Mucosa of rectum (tissue), 2 donors: ENCODE measurements at regions not wholly inside any gene's neighbourhood (a gene's known extent, or its start where the extent isn't known, plus 50 kb on each side); places are given as distances from the start of the nearest gene placed in this dataset.

ENCODE experiments used
- H3K27ac ChIP-seq, 2 donors: one replicate each; pipeline ENCODE4 v1.7.0; 2013; ENCODE audit warnings: inconsistent platforms in 2 of 2, low read depth in 2 of 2, low read length in 2 of 2
- H3K27me3 ChIP-seq, 2 donors: one replicate each; pipeline ENCODE4 v1.7.0; 2013; ENCODE audit warnings: low read length in 2 of 2; ENCODE audit not compliant: control insufficient read depth in 2 of 2, insufficient read depth in 2 of 2
- H3K36me3 ChIP-seq, 2 donors: one replicate each; pipeline ENCODE4 v1.7.0; 2013; ENCODE audit warnings: low read length in 2 of 2; ENCODE audit not compliant: control insufficient read depth in 2 of 2, insufficient read depth in 2 of 2
- H3K4me1 ChIP-seq, 2 donors: one replicate each; pipeline ENCODE4 v1.7.0; 2013; ENCODE audit warnings: low read length in 2 of 2, mild to moderate bottlenecking in 1 of 2; ENCODE audit not compliant: control insufficient read depth in 2 of 2, insufficient read depth in 2 of 2
- H3K4me3 ChIP-seq, 2 donors: one replicate each; pipeline ENCODE4 v1.7.0; 2013; ENCODE audit warnings: low read length in 2 of 2
- H3K9ac ChIP-seq, 2 donors: one replicate each; pipeline ENCODE4 v1.7.0; 2013; ENCODE audit warnings: low read length in 2 of 2, low read depth in 1 of 2, mild to moderate bottlenecking in 1 of 2
- H3K9me3 ChIP-seq, 2 donors: one replicate each; pipeline ENCODE4 v1.7.0; 2013; ENCODE audit warnings: low read length in 2 of 2; ENCODE audit not compliant: control insufficient read depth in 2 of 2
- donor health status: healthy.
- donor health status: Normal muscosa, but diverticular disease.

DNA sequence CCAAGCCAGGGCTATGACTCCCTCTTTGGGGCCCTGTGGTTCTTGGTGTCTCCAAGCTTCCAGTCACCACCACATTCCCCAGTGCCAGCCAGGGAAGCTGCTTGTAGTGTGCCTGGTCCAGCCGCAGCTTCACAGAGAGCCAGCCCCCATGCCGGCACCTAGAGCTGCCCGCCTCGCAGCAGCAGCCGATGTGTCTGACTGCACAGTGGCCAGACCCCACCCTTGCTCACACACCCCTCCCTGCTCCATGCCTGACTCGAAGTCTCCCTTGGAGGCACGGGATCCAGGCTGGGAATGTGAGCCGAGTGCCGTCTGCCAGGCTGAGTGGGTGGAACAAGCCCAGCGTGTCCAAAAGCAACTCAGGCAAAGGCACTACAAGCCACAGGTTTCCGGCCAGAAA, 123.3 kb upstream of the SFSWAP start:
- H3K9ac ChIP-seq: no peak overlapping the region
- H3K4me1 ChIP-seq: no peaks in the 10 kb centered on the region
- no peaks in the 10 kb centered on the region for H3K27me3 ChIP-seq
- H3K36me3 ChIP-seq: no peaks in the 10 kb centered on the region
- H3K4me3 ChIP-seq: no peak overlapping the region
- H3K27ac ChIP-seq: no peak overlapping the region
- H3K9me3 ChIP-seq: peaks cover 0 to 3% of the 10 kb centered on the region in 2 donors

GRCh38 chr12:131589221-131589897, 121.5 kb upstream of the SFSWAP start:
- H3K27ac ChIP-seq: no peak overlapping the region
- H3K9me3 ChIP-seq: peaks cover 0 to 3% of the 10 kb centered on the region in 2 donors
- no peaks in the 10 kb centered on the region for H3K36me3 ChIP-seq
- no peak overlapping the region for H3K4me3 ChIP-seq
- no peak overlapping the region for H3K9ac ChIP-seq
- no peaks in the 10 kb centered on the region for H3K27me3 ChIP-seq
- no peaks in the 10 kb centered on the region for H3K4me1 ChIP-seq

- Histone ChIP-seq H3K9ac (no peak overlapping the region), H3K9me3 (peaks cover 0 to 3% of the 10 kb centered on the region in 2 donors), H3K27ac (no peak overlapping the region), H3K4me3 (no peak overlapping the region), H3K27me3 (no peaks in the 10 kb centered on the region), H3K4me1 (no peaks in the 10 kb centered on the region), H3K36me3 (no peaks in the 10 kb centered on the region)
These were observed 120.9 kb upstream of the SFSWAP start for GRCh38 chr12:131589966-131590365.

DNA sequence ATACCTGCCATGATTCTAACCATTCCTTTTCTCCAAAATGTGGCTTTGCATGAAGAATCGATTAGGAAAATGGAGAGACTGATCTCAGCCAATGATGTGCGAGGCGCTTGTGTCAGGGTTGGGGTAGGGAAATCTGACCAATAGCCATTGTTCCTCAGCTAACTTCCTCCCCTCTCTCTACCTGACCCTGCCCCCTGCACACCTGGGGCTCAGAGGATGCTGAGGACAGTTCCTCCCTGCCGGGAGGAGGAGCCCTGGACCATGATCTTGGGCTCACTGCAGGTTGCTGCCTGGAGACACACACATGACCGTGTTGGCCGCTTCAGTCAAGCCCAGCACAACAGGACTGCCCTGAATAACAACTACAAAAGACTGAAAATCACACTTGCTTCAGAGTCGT, 119.8 kb upstream of the SFSWAP start:
- Histone ChIP-seq H3K27me3 (no peaks in the 10 kb centered on the region), H3K4me1 (no peaks in the 10 kb centered on the region), H3K4me3 (no peak overlapping the region)

DNA sequence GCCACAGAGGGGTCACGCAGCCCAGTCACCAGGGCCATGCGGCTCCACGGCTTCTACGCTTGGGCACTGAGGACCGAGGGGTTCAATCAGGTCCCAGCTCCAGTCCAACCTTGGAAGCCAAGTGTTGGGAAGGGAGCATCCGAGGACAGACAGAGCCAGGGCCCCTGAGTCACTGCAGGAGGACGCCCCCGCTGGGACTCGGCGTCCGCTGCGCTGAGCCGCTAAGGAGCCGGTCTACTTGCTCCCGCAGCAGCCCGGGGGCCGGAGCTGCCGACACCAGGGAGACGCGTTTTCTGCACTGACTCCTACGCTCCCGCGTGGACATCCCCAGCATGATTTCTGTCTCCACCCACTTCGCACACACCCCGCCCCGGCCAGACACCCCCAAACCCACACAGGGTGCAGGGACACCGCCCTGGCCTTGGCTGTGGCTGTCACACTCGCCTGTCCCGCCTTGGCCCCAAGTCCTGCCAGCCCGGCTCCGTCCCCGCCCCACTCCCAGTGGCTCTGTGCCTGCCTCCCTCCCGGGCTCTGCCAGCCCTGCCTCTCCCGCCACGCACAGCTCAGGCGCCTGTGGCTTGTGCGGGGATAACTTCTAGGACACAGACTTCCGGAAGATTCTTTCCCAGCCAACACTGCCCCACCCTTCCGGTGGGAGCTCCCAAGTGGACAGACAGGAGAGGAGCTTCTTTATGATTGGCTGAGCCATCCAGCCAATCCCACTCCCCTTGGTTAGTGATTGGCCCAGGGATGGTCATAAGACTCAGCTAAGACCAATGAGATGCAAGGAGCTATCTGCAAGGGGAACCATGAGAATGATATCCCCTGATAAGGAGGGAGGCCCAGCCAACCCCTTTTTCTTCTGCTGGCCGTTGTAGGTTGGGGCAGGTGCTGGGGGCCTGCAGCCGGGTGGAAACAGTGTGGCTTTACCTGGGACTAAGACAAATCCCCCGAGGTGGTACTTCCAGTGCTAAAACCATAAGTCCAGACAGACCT, 118.9 kb upstream of the SFSWAP start:
- no peaks in the 10 kb centered on the region for H3K27me3 ChIP-seq
- no peak overlapping the region for H3K9ac ChIP-seq
- H3K4me1 ChIP-seq: no peaks in the 10 kb centered on the region
- H3K9me3 ChIP-seq: peaks cover 0 to 3% of the 10 kb centered on the region in 2 donors
- H3K4me3 ChIP-seq: no peak overlapping the region
- H3K36me3 ChIP-seq: no peaks in the 10 kb centered on the region
- H3K27ac ChIP-seq: no peak overlapping the region

More for the DNA sequence above, 119.8 kb upstream of the SFSWAP start:
- Histone ChIP-seq H3K9ac (no peak overlapping the region), H3K36me3 (no peaks in the 10 kb centered on the region), H3K9me3 (peaks cover 0 to 3% of the 10 kb centered on the region in 2 donors), H3K27ac (no peak overlapping the region)

- Histone ChIP-seq H3K27me3 (no peaks in the 10 kb centered on the region), H3K4me3 (no peak overlapping the region), H3K27ac (no peak overlapping the region), H3K9me3 (no peaks in the 10 kb centered on the region), H3K36me3 (no peaks in the 10 kb centered on the region), H3K4me1 (no peaks in the 10 kb centered on the region), H3K9ac (no peak overlapping the region)
These were observed 117.9 kb upstream of the SFSWAP start for GRCh38 chr12:131592972-131593371.

GRCh38 chr12:131593406-131593805, 117.5 kb upstream of the SFSWAP start:
- Histone ChIP-seq H3K27ac (no peak overlapping the region), H3K9me3 (no peaks in the 10 kb centered on the region), H3K4me3 (no peak overlapping the region), H3K9ac (no peak overlapping the region), H3K36me3 (no peaks in the 10 kb centered on the region), H3K27me3 (no peaks in the 10 kb centered on the region), H3K4me1 (no peaks in the 10 kb centered on the region)

DNA sequence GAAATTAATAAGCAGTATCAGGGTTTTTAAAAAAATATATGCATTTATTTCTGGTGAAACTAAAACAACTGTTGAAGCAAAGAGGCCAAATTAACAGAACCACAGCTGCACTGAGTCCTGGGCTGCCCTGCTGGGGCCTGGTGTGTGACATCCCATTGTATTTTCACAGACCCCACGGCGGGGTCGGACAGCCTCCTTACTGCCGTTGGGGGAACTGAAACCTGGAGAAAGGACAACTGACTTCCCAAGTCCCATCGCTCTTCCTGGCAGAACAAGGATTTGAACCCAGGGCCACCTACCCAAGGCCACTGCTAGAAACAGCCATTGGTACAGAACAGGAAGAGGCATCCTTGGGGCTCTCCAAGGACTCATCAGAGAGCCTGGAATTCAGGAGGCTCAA, 114.8 kb upstream of the SFSWAP start:
- Histone ChIP-seq H3K27ac (no peak overlapping the region), H3K9me3 (no peaks in the 10 kb centered on the region), H3K36me3 (no peaks in the 10 kb centered on the region), H3K4me3 (no peak overlapping the region), H3K4me1 (no peaks in the 10 kb centered on the region), H3K27me3 (no peaks in the 10 kb centered on the region), H3K9ac (no peak overlapping the region)

GRCh38 chr12:131597333-131597732, 113.6 kb upstream of the SFSWAP start:
- no peak overlapping the region for H3K4me3 ChIP-seq
- H3K27ac ChIP-seq: no peak overlapping the region
- no peaks in the 10 kb centered on the region for H3K36me3 ChIP-seq
- no peak overlapping the region for H3K9ac ChIP-seq
- no peaks in the 10 kb centered on the region for H3K4me1 ChIP-seq
- no peaks in the 10 kb centered on the region for H3K27me3 ChIP-seq
- no peaks in the 10 kb centered on the region for H3K9me3 ChIP-seq

DNA sequence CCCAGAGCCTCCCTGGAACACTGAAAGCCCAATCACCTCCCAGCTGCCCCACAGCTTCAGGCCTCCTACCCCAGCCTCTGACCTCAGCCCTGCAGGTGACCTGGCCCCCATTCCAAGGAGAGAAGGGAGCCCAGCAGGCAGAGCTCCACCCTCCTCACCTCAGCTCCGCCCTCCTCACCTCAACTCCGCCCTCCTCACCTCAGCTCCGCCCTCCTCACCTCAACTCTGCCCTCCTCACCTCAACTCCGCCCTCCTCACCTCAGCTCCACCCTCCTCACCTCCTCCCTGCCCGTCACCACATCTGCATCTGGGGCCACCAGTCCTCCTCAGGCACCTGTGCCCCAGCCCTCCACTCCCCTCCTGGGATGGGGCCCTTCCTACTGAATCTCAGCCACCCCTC, 112.2 kb upstream of the SFSWAP start:
- Histone ChIP-seq H3K36me3 (no peaks in the 10 kb centered on the region), H3K4me3 (no peak overlapping the region), H3K4me1 (no peaks in the 10 kb centered on the region), H3K9ac (no peak overlapping the region), H3K27ac (no peak overlapping the region), H3K9me3 (no peaks in the 10 kb centered on the region), H3K27me3 (peaks cover 3 to 4% of the 10 kb centered on the region in 2 donors)
